Stimulated activated naive B cell treated with anti-CD40 and anti-IgM and Interleukin-4, amounts not matched to agents 10 μg/mL and 1 μg/mL and 100 μg/mL, for 72 hours (primary cell): ENCODE measurements at regions not wholly inside any gene's neighbourhood (a gene's known extent, or its start where the extent isn't known, plus 50 kb on each side); places are given as distances from the start of the nearest gene placed in this dataset.

Source experiments
- ATAC-seq, 2 donors: fragments of 150-1000 bp; cut with Tn5 transposase; replicated peaks; 2 replicates each; pipeline ENCODE4 v1.10.0; 2021; ENCODE audit warnings: moderate library complexity in 1 of 2
- DNase-seq: peaks from one replicate; pipeline ENCODE4 v3.0.0; 2021
- H3K27ac Mint-ChIP-seq: one replicate; pipeline ENCODE4 v1.8.0; 2022; ENCODE audit warnings: mild to moderate bottlenecking, mixed read lengths
- H3K27me3 Mint-ChIP-seq, 2 donors: one replicate each; pipeline ENCODE4 v1.8.0; 2022; ENCODE audit warnings: mixed read lengths in 2 of 2
- H3K36me3 Mint-ChIP-seq, 2 donors: one replicate each; pipeline ENCODE4 v1.8.0; 2022; ENCODE audit warnings: mixed read lengths in 2 of 2, mild to moderate bottlenecking in 1 of 2
- H3K4me1 Mint-ChIP-seq, 2 donors: one replicate each; pipeline ENCODE4 v1.8.0; 2022; ENCODE audit warnings: mixed read lengths in 2 of 2, mild to moderate bottlenecking in 1 of 2
- H3K4me3 Mint-ChIP-seq, 2 donors: one replicate each; pipeline ENCODE4 v1.8.0; 2022; ENCODE audit warnings: mild to moderate bottlenecking in 2 of 2, mixed read lengths in 2 of 2, moderate library complexity in 1 of 2
- H3K9me3 Mint-ChIP-seq, 2 donors: one replicate each; pipeline ENCODE4 v1.8.0; 2022; ENCODE audit warnings: mixed read lengths in 2 of 2, mild to moderate bottlenecking in 1 of 2

- Mint-ChIP-seq H3K4me1 (no peaks in the 10 kb centered on the region), H3K27me3 (no peaks in the 10 kb centered on the region), H3K36me3 (no peaks in the 10 kb centered on the region), H3K4me3 (no peak overlapping the region), H3K9me3 (peaks cover 0 to 1% of the 10 kb centered on the region in 2 donors), H3K27ac (no peak overlapping the region)
- DNase-seq (no peak), ATAC-seq (no peak)
Measured at GRCh38 chr18:54702686-54703085, 111.6 kb downstream of the DYNAP start.

- ATAC-seq = no peak
- Mint-ChIP-seq H3K4me3 (no peak overlapping the region), H3K4me1 (no peaks in the 10 kb centered on the region), H3K27ac (no peak overlapping the region), H3K36me3 (no peaks in the 10 kb centered on the region), H3K27me3 (peaks cover 0 to 6% of the 10 kb centered on the region in 2 donors), H3K9me3 (peaks cover 0 to 1% of the 10 kb centered on the region in 2 donors)
- no peak for DNase-seq
Measured at GRCh38 chr18:54710074-54710899, 118.0 kb upstream of the RAB27B start.

GRCh38 chr18:54710900-54711281 lies 117.4 kb upstream of the RAB27B start:
- no peaks in the 10 kb centered on the region for H3K4me1 Mint-ChIP-seq
- H3K36me3 Mint-ChIP-seq = no peaks in the 10 kb centered on the region
- ATAC-seq (no peak), DNase-seq (no peak)
- H3K27ac Mint-ChIP-seq = no peak overlapping the region
- H3K9me3 Mint-ChIP-seq = peaks cover 0 to 1% of the 10 kb centered on the region in 2 donors
- peaks cover 0 to 11% of the 10 kb centered on the region in 2 donors for H3K27me3 Mint-ChIP-seq
- no peak overlapping the region for H3K4me3 Mint-ChIP-seq

GRCh38 chr18:54712306-54712705 lies 116.0 kb upstream of the RAB27B start:
- ATAC-seq (no peak), DNase-seq (no peak)
- Mint-ChIP-seq H3K4me3 (no peak overlapping the region), H3K4me1 (peaks cover 0 to 5% of the 10 kb centered on the region in 2 donors), H3K27ac (no peak overlapping the region), H3K9me3 (peaks cover 0 to 1% of the 10 kb centered on the region in 2 donors), H3K27me3 (peaks cover 0 to 12% of the 10 kb centered on the region in 2 donors), H3K36me3 (no peaks in the 10 kb centered on the region)

- Mint-ChIP-seq H3K9me3 (no peaks in the 10 kb centered on the region), H3K4me1 (peaks cover 3 to 9% of the 10 kb centered on the region in 2 donors), H3K36me3 (no peaks in the 10 kb centered on the region), H3K27ac (no peak overlapping the region), H3K27me3 (peaks cover 0 to 12% of the 10 kb centered on the region in 2 donors), H3K4me3 (no peak overlapping the region)
- ATAC-seq (no peak), DNase-seq (no peak)
Measured at GRCh38 chr18:54712758-54713157, 115.5 kb upstream of the RAB27B start.

GRCh38 chr18:54713386-54713785 lies 114.9 kb upstream of the RAB27B start:
- H3K4me3 Mint-ChIP-seq = no peak overlapping the region
- no peak for DNase-seq
- H3K27me3 Mint-ChIP-seq = peaks cover 0 to 12% of the 10 kb centered on the region in 2 donors

GRCh38 chr18:54714851-54715250 lies 113.4 kb upstream of the RAB27B start:
- Mint-ChIP-seq H3K36me3 (no peaks in the 10 kb centered on the region), H3K9me3 (no peaks in the 10 kb centered on the region), H3K4me3 (no peak overlapping the region), H3K27ac (no peak overlapping the region), H3K4me1 (peaks cover 7 to 18% of the 10 kb centered on the region in 2 donors), H3K27me3 (peaks cover 0 to 12% of the 10 kb centered on the region in 2 donors)
- DNase-seq (no peak), ATAC-seq (no peak)

More at GRCh38 chr18:54713386-54713785, 114.9 kb upstream of the RAB27B start:
- H3K27ac Mint-ChIP-seq = no peak overlapping the region
- no peaks in the 10 kb centered on the region for H3K36me3 Mint-ChIP-seq
- ATAC-seq = no peak
- no peaks in the 10 kb centered on the region for H3K9me3 Mint-ChIP-seq
- peaks cover 7 to 16% of the 10 kb centered on the region in 2 donors for H3K4me1 Mint-ChIP-seq

GRCh38 chr18:54716586-54716985 lies 111.7 kb upstream of the RAB27B start:
- H3K4me3 Mint-ChIP-seq = no peak overlapping the region
- H3K27ac Mint-ChIP-seq = no peak overlapping the region
- DNase-seq (no peak), ATAC-seq (no peak)
- H3K36me3 Mint-ChIP-seq = no peaks in the 10 kb centered on the region
- peaks cover 7 to 18% of the 10 kb centered on the region in 2 donors for H3K4me1 Mint-ChIP-seq
- no peaks in the 10 kb centered on the region for H3K9me3 Mint-ChIP-seq
- peaks cover 0 to 12% of the 10 kb centered on the region in 2 donors for H3K27me3 Mint-ChIP-seq

GRCh38 chr18:54717673-54718407 lies 110.4 kb upstream of the RAB27B start:
- H3K9me3 Mint-ChIP-seq = no peaks in the 10 kb centered on the region
- no peak overlapping the region for H3K27ac Mint-ChIP-seq

GRCh38 chr18:54718408-54718773 lies 109.9 kb upstream of the RAB27B start:
- H3K4me1 Mint-ChIP-seq = peaks cover 7 to 18% of the 10 kb centered on the region in 2 donors
- no peak overlapping the region for H3K27ac Mint-ChIP-seq
- no peaks in the 10 kb centered on the region for H3K9me3 Mint-ChIP-seq
- H3K4me3 Mint-ChIP-seq = no peak overlapping the region
- ATAC-seq = no peak
- DNase-seq = no peak
- no peaks in the 10 kb centered on the region for H3K36me3 Mint-ChIP-seq
- peaks cover 0 to 12% of the 10 kb centered on the region in 2 donors for H3K27me3 Mint-ChIP-seq

More at GRCh38 chr18:54717673-54718407, 110.4 kb upstream of the RAB27B start:
- ATAC-seq (peak; percentile 90 to 91), DNase-seq (peak; percentile 35)
- Mint-ChIP-seq H3K4me1 (peaks cover 7 to 18% of the 10 kb centered on the region in 2 donors), H3K4me3 (peak overlapping the region; percentile 49 to 66), H3K36me3 (no peaks in the 10 kb centered on the region), H3K27me3 (peaks cover 0 to 12% of the 10 kb centered on the region in 2 donors)

GRCh38 chr18:54720620-54721019 lies 107.7 kb upstream of the RAB27B start:
- Mint-ChIP-seq H3K9me3 (peaks cover 0 to 1% of the 10 kb centered on the region in 2 donors), H3K27me3 (peaks cover 0 to 5% of the 10 kb centered on the region in 2 donors), H3K4me3 (no peak overlapping the region), H3K4me1 (peaks cover 7 to 18% of the 10 kb centered on the region in 2 donors), H3K36me3 (no peaks in the 10 kb centered on the region), H3K27ac (no peak overlapping the region)
- ATAC-seq = no peak
- DNase-seq = no peak

GRCh38 chr18:54726143-54726542 lies 102.1 kb upstream of the RAB27B start:
- Mint-ChIP-seq H3K27ac (no peak overlapping the region), H3K4me3 (no peak overlapping the region), H3K27me3 (no peaks in the 10 kb centered on the region), H3K9me3 (peaks cover 0 to 6% of the 10 kb centered on the region in 2 donors), H3K36me3 (no peaks in the 10 kb centered on the region), H3K4me1 (no peaks in the 10 kb centered on the region)
- DNase-seq (no peak), ATAC-seq (no peak)

- no peak overlapping the region for H3K4me3 Mint-ChIP-seq
- ATAC-seq (no peak), DNase-seq (no peak)
- H3K9me3 Mint-ChIP-seq = peaks cover 4 to 7% of the 10 kb centered on the region in 2 donors
- no peaks in the 10 kb centered on the region for H3K36me3 Mint-ChIP-seq
- H3K27me3 Mint-ChIP-seq = no peaks in the 10 kb centered on the region
- no peaks in the 10 kb centered on the region for H3K4me1 Mint-ChIP-seq
- H3K27ac Mint-ChIP-seq = no peak overlapping the region
Measured at GRCh38 chr18:54734059-54734458, 94.2 kb upstream of the RAB27B start.

- H3K27me3 Mint-ChIP-seq = no peaks in the 10 kb centered on the region
- no peak for ATAC-seq
Measured at GRCh38 chr18:54736981-54737380, 91.3 kb upstream of the RAB27B start.

More at GRCh38 chr18:54736981-54737380, 91.3 kb upstream of the RAB27B start:
- H3K9me3 Mint-ChIP-seq = peaks cover 2 to 4% of the 10 kb centered on the region in 2 donors
- no peak overlapping the region for H3K27ac Mint-ChIP-seq
- no peaks in the 10 kb centered on the region for H3K4me1 Mint-ChIP-seq
- no peaks in the 10 kb centered on the region for H3K36me3 Mint-ChIP-seq
- no peak overlapping the region for H3K4me3 Mint-ChIP-seq
- DNase-seq = no peak
